Transverse colon (tissue), 4 donors: ENCODE measurements at regions not wholly inside any gene's neighbourhood (a gene's known extent, or its start where the extent isn't known, plus 50 kb on each side); places are given as distances from the start of the nearest gene placed in this dataset.

Source experiments
- DNase-seq: peaks from one replicate; pipeline ENCODE4 v3.0.0-alpha.2; 2019
- H3K27ac ChIP-seq, 4 donors: fragments of 200-600 bp; sonication (generic); 2 replicates each; pipeline ENCODE4 v1.5.1; 2016 to 2018; ENCODE audit warnings: inconsistent platforms in 4 of 4
- H3K27me3 ChIP-seq: fragments of 200-600 bp; sonication (generic); 2 replicates; pipeline ENCODE4 v1.5.1; 2017; ENCODE audit warnings: inconsistent platforms
- H3K36me3 ChIP-seq, 4 donors: fragments of 200-600 bp; sonication (generic); 2 replicates each; pipeline ENCODE4 v1.5.1; 2017 to 2019; ENCODE audit warnings: inconsistent platforms in 4 of 4
- H3K4me1 ChIP-seq, 4 donors: fragments of 200-600 bp; sonication (generic); 2 replicates each; pipeline ENCODE4 v1.5.1; 2017 to 2020; ENCODE audit warnings: inconsistent platforms in 4 of 4
- H3K4me3 ChIP-seq, 4 donors: fragments of 200-600 bp; sonication (generic); 1 replicate in 1 of 4; 2 replicates in 3 of 4; pipeline versions ENCODE4 v1.5.1 to v1.6.1; 2017 to 2019; ENCODE audit warnings: inconsistent platforms in 4 of 4
- H3K9me3 ChIP-seq, 2 donors: fragments of 200-600 bp; sonication (generic); 2 replicates each; pipeline ENCODE4 v1.5.1; 2017 to 2019; ENCODE audit warnings: inconsistent platforms in 2 of 2
- EP300 ChIP-seq: sonication (generic); formaldehyde crosslinking; IDR thresholded peaks from one replicate; pipeline ENCODE4 v1.6.1; 2017; ENCODE audit warnings: antibody characterized with exemption, low read depth
- POLR2A ChIP-seq: fragments of 450-650 bp; IDR thresholded peaks from one replicate; pipeline ENCODE4 v1.6.1; 2016; ENCODE audit warnings: antibody characterized with exemption, mild to moderate bottlenecking, moderate library complexity
- POLR2AphosphoS5 ChIP-seq, 3 donors: sonication (generic); formaldehyde crosslinking; IDR thresholded peaks; one replicate each; pipeline ENCODE4 v1.6.1; 2016; ENCODE audit warnings: antibody characterized with exemption in 3 of 3
- WGBS, 2 donors: methylation state at CpG; one replicate each; pipeline ENCODE4 v1.1.5; 2018; ENCODE audit warnings: low coverage in 1 of 2; 5-methylcytosine and 5-hydroxymethylcytosine counted together
- in situ Hi-C, 4 donors: fragments of 200-750 bp; cut with MboI; loops; one replicate each; pipeline versions ENCODE4 v1.15.0 to v1.15.1; 2017; ENCODE audit warnings: low sequenced_read_pairs in 3 of 4, low pct_ligation_motif_present in 1 of 4, low pct_unique_long_range_greater_than_20kb in 1 of 4
- intact Hi-C: fragments of 100-400 bp; cut with DNase I; formaldehyde crosslinking; loops from one replicate; pipeline ENCODE4 v1.15.1; 2023; ENCODE audit warnings: low total_unique reads
- TF ChIP-seq, protein P1 (sequence below), 5 experiments: fragments of 200-600 bp in 3 of 5; fragments of 450-650 bp in 2 of 5; sonication (generic) in 3 of 5; IDR thresholded peaks; 1 replicate in 2 of 5; 2 replicates in 3 of 5; pipeline ENCODE4 v1.5.1; 2016 to 2017; ENCODE audit warnings: antibody characterized with exemption in 5 of 5, inconsistent platforms in 3 of 5, mild to moderate bottlenecking in 2 of 5, moderate library complexity in 1 of 5

DNA sequence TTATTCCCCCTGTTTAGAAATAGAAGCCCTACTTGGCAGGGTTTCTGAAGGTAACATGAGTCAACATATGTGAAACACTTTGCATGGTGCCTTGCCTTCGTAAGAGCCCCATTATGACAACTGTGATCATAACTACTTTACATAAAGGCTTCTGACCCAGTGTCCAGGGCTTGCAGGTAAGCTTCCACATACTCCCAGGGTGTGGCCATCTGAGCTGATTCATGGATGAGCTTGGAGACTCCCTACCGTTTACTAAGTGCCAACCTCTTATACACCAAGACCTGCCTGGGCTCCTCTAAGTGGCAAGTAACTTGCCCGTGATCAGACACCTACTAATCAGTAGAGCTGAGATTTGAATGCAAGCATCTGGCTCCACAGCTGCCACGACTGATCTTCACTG, 62.8 kb upstream of the C5orf58 start:
- Histone ChIP-seq H3K9me3 (no peaks in the 10 kb centered on the region), H3K27ac (no peak overlapping the region), H3K4me1 (no peaks in the 10 kb centered on the region), H3K27me3 (no peaks in the 10 kb centered on the region), H3K36me3 (no peaks in the 10 kb centered on the region), H3K4me3 (no peak overlapping the region)
- intact Hi-C loops (no loop called here), in situ Hi-C loops (no loop called here)
- TF ChIP-seq POLR2A (no peak), EP300 (no peak), POLR2AphosphoS5 (IDR thresholded peaks at IDR 0.05) (no peak)
- TF ChIP-seq, protein P1, sequence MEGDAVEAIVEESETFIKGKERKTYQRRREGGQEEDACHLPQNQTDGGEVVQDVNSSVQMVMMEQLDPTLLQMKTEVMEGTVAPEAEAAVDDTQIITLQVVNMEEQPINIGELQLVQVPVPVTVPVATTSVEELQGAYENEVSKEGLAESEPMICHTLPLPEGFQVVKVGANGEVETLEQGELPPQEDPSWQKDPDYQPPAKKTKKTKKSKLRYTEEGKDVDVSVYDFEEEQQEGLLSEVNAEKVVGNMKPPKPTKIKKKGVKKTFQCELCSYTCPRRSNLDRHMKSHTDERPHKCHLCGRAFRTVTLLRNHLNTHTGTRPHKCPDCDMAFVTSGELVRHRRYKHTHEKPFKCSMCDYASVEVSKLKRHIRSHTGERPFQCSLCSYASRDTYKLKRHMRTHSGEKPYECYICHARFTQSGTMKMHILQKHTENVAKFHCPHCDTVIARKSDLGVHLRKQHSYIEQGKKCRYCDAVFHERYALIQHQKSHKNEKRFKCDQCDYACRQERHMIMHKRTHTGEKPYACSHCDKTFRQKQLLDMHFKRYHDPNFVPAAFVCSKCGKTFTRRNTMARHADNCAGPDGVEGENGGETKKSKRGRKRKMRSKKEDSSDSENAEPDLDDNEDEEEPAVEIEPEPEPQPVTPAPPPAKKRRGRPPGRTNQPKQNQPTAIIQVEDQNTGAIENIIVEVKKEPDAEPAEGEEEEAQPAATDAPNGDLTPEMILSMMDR (IDR thresholded peaks at IDR 0.05), result no peak
- WGBS, 2 donors, result 65% methylated on average over 4 of the region's 4 CpGs; no CpG with 5 or more reads in 1 of the 2 donors
- no peak for DNase-seq

GRCh38 chr5:170171811-170172210, 61.0 kb upstream of the C5orf58 start:
- intact Hi-C loops, result no loop called here
- in situ Hi-C loops, result no loop called here
- 72% methylated on average over 4 of the region's 4 CpGs; no CpG with 5 or more reads in 1 of the 2 donors for WGBS, 2 donors
- Histone ChIP-seq H3K36me3 (no peaks in the 10 kb centered on the region), H3K27ac (no peak overlapping the region), H3K9me3 (no peaks in the 10 kb centered on the region), H3K4me1 (no peaks in the 10 kb centered on the region), H3K4me3 (no peak overlapping the region), H3K27me3 (no peaks in the 10 kb centered on the region)
- no peak for DNase-seq
- TF ChIP-seq EP300, result no peak
- no peak for TF ChIP-seq POLR2A
- TF ChIP-seq POLR2AphosphoS5 (IDR thresholded peaks at IDR 0.05), result no peak
- TF ChIP-seq, protein P1 (IDR thresholded peaks at IDR 0.05), result no peak

GRCh38 chr5:170173227-170173626, 59.6 kb upstream of the C5orf58 start:
- WGBS, 2 donors, result 78 to 80% methylated on average over 2 to 4 of the region's 4 CpGs
- Histone ChIP-seq H3K9me3 (no peaks in the 10 kb centered on the region), H3K27me3 (no peaks in the 10 kb centered on the region), H3K4me3 (no peak overlapping the region), H3K27ac (no peak overlapping the region), H3K4me1 (no peaks in the 10 kb centered on the region), H3K36me3 (no peaks in the 10 kb centered on the region)
- intact Hi-C loops, result no loop called here
- in situ Hi-C loops, result no loop called here
- TF ChIP-seq EP300 (no peak), POLR2A (no peak), POLR2AphosphoS5 (IDR thresholded peaks at IDR 0.05) (no peak)
- TF ChIP-seq, protein P1 (IDR thresholded peaks at IDR 0.05), result no peak
- no peak for DNase-seq

GRCh38 chr5:170173647-170174046, 59.1 kb upstream of the C5orf58 start:
- in situ Hi-C loops, result no loop called here
- H3K36me3 ChIP-seq, result no peaks in the 10 kb centered on the region

More at GRCh38 chr5:170173647-170174046, 59.1 kb upstream of the C5orf58 start:
- H3K4me1 ChIP-seq, result no peaks in the 10 kb centered on the region
- H3K27me3 ChIP-seq, result no peaks in the 10 kb centered on the region
- 40 to 58% methylated on average over 3 to 5 of the region's 5 CpGs for WGBS, 2 donors
- H3K9me3 ChIP-seq, result no peaks in the 10 kb centered on the region
- intact Hi-C loops, result no loop called here
- no peak overlapping the region for H3K27ac ChIP-seq
- TF ChIP-seq, protein P1 (IDR thresholded peaks at IDR 0.05), result no peak
- TF ChIP-seq EP300 (no peak), POLR2AphosphoS5 (IDR thresholded peaks at IDR 0.05) (no peak), POLR2A (no peak)
- no peak for DNase-seq
- H3K4me3 ChIP-seq, result no peak overlapping the region
